Stromal cell of bone marrow (primary cell): ENCODE measurements at regions not wholly inside any gene's neighbourhood (a gene's known extent, or its start where the extent isn't known, plus 50 kb on each side); places are given as distances from the start of the nearest gene placed in this dataset.

Source experiments
- DNase-seq: peaks from one replicate; pipeline ENCODE4 v3.0.0-alpha.2; 2012; ENCODE audit warnings: low read depth

DNA sequence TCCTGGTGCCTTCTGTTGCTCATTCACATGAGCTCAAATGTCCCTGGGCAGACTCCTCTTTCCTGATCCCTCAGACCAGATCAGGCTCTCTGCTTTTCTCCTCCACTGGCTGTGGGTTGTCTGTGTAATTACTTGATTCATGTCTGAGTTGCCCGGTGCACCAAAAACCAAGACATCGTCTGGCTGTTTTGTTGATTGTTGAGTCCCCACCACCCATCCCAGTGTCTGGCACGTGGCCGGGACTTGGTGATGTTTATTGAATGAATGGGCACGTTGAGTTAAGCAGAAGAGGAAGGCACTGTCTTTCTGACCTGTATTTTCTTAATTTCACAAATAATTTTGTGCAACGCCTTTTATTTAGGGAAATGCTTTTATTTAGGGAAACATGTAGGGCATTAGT lies 499.1 kb upstream of the HS6ST1 start:
- no peak for DNase-seq

DNA sequence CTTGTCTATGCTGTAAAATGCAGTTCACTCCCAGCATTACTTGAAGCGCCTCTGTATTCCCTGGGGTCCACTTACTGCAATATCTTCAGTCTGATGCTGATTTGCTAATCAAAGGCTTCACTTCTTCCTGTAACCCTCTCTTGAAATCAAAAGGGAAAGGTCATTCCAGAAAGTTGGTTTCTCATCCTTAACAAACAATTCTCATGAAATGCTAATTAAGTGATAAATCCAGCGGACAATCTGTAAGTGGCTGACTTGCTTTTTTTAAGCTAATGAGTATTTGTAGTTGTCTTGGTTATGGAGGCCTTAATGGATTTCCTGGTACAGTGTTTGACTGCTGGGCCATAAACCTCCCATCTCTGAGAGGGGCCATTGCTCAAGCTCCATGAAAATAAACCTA lies 499.6 kb upstream of the HS6ST1 start:
- no peak for DNase-seq

DNA sequence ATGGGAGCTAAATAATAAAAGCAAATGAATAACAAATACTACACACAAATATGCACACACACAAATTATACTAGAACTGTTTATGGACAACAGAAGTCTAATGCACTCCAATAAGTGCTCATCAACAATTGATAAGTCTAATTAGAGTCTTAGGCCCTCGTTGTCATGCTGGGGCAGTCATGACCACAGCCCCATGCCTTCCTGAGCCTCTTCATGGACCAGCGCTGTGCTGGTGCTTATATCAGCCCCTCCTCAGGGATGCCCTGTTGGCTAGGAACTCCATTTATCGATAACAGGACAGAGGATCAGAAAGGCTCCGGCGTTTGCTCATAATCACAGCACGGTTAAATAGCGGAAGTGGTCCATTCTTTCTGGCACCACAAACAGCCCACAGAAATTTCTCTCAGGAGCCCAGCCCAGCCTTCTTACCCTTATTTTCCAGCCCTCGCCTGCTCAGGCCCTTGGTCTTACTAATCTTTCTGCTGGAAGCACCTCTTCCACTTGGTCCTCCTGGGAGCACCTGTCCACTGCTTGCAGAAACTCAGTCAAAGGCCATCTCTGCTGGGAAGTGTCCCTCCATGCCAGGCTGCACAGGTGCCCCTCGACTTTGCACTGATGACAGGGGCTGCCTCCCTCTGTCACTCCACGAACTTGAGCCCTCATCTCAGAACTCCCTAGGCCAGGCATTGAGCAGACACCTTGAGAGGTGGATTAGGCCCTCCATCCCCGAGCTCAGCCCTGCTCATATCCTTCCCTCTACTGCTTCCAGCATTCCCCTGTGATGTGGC lies 500.2 kb upstream of the HS6ST1 start:
- DNase-seq: no peak

DNA sequence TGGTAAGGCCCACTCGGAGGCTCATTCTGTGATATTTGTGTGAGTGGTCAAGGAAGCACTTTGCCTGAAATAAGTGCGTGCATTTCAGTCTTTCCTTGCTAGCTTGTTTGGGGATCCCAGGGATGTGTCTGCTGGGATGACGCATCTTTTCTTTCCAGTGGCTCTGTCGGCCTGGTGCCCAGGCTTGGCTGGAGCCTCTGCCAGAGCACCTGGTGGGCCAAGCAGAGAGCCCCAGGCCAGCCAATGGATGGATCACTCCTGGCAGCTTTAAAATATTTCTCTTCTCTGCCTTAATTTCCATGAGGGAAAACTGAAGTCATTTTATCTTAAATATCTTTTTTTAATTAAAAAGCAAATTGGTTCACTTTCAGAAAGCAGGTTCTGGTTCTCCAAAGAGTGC lies 501.8 kb upstream of the HS6ST1 start:
- no peak for DNase-seq

DNA sequence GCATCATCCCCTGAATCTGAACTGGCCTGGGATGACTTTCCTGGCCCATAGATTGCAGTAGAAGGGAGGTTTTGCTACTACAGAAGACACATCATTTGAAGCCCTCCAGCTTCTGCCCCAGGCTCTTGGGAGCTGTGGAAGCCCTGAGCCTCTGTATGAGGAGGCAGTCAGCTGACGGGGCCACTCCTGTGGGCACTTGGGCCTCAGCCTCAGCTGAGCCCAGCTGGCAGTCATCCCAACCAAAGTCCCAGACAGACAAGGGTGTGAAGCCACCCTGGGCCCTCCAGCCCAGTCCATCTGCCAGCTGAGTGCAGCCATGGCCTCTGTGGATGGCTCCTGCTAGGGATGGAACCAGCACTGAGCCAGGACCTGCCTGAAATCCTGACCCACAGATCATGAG lies 502.3 kb upstream of the HS6ST1 start:
- DNase-seq: no peak

DNA sequence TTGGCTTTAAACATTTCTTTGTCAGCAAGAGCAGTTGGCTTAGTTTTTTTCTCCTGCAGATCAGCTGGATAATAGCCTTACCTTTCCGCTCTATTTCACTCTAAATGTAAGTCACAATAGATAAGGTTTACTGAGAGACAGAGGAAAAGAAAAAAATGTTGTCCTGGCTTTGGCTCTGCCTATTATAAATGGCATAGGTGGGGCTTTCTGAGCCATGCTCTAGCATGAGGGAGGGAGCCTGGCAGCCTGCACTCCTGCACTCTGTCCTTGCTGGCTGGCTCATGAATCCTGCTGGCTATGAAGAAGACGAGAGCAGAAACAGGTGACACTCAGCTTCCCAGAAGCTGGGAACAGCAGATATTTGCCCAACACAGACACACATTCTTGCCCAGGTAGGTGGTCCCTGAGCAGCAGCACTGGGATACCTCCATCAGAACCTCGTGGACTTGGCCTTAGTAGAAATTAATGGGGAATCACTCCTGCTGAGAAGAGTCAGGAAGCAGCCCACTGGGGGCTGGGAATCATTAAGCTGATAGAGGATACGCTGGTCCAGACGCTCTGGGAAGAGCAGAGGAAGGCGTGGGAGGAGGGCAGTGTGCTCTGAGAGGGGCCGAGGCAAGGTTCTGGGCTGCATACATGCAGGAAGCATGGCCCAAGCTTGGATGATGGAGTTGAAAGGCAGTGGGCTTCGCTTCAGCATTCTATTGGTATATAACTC lies 514.4 kb upstream of the HS6ST1 start:
- DNase-seq: no peak

DNA sequence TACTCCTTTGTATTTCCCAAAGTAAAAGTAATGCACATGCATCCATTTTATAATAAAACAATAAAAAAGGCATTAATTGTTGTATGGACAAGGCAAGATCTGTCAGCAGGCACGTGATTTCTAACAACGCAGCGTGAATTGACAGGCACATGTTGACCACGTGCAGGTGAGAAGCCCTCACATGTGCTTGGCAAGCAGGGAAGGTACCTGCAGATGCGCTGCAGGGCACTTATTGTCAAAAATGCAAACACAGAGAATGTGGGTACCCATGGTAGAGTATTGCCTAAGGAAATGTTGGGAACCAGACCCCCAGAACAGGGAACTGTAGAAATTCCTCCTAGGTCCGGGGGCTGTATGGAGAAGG lies 515.0 kb upstream of the HS6ST1 start:
- no peak for DNase-seq

DNA sequence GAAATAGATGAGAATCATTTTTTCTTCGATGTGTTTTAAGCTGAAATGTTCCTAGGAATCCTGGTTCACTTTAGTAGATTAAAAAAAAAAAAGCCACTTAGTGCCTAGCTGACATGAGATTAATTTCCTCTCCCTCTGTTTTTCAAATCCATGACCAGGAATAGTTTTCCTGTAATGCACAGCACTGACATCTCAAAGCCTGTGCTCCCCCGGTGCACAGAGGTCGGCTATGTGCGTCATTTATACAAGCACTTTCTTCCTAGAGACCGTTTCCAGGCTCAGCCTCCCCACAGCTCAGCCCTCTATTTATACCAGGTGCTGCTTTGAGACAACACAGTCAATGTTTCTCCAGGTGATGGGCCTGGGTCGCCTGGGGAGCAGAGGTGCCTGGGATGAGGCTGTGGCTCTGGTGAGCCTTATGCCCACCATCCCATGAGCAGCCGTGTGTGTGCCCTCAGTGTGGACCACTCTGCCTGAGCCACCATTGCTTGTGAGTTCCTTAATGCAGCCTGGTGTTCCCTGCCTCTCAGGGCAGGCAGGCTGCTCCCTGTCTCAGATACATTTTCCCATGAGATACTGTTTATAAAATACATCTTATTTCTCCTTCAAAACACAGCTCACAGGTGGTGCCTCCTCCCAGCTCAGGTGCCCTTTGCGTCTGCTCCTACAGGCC lies 515.7 kb upstream of the HS6ST1 start:
- no peak for DNase-seq

DNA sequence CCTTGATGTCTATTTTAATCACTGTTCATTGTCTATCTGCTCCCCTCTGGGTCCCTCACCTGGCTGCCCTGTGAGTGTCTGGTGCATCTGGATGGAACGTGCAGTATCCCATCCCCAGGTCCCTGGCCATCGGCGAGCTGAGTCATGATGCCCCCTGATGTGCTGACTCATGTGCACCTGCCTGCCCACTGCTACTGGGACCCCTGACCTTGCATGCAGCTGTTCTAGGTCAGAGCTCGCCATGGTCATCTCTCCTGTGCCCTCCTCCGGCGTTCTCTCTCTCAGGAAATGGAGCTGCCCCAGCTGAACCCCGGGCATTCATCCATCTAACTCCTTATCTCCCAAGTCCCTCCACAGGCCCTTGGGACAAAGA lies 516.2 kb upstream of the HS6ST1 start:
- DNase-seq: no peak

DNA sequence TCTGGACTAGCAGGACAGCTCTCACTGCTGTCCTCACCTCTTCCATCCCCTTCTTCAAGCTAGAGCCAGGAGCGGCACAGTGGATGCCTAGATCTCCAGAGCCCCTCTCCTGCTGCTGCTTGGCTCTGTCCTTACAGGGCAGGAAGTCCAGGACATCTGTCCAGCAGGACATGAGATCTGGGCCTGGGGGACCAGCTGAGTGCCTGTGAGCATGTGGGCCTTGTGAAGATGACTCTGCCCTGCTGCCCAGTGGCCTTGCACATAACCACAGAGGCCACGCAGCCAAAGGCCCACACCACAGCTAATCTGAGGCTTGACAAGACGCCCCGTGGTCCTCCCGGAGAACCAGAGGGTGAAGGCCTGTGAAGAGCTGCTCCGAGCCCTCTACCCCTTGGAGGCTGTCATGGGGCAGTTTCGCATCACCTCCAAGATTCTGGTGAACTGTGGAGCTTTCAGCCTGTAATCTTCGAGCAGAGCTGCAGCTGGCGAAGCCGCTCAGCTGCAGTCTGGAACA lies 516.7 kb upstream of the HS6ST1 start:
- DNase-seq: no peak

DNA sequence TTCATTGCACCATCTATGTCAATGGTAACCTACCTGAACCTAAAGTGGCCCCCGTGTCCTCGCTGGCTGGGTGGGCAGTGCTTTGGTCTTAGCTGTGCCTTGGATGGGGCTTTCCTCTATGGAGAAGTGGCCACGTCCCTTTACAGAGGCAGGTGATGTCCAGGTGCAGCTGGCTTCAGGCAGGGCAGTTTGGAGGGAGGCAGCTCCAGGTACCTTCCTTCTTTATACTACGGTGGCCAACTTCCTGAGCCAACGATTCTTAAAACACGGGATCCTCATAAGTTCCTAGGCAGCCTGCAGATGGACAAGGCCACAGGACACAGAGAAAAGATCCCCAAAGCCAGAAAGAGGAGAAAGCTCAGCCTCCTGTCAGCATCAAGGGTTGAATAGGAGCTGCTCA lies 517.3 kb upstream of the HS6ST1 start:
- no peak for DNase-seq

DNA sequence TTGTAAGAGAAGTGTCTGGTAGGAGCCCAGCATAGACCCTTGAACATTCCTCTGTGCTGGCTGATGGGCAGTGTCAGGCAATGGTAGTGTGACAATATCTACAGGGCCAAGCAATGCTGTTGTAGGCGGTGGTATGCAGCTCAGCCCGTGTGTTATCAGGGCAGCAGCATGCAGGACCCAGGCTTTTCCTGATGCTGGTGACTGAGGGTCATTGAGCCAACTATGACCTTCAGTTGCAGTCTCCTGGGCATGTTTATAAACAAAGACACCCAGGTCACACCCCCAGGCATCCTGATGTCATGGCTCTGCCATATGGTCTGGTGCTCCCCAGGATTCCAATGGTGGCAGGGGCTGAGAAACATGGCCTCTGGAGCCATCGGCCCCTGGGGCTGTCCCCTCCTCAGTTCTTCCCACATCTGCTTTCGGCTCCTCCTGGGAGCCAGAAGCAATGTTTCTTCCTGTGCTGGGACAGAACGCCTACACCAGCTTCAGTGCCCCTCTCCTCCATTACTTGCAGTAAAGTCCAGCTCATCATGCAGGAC lies 518.0 kb upstream of the HS6ST1 start:
- DNase-seq: no peak

DNA sequence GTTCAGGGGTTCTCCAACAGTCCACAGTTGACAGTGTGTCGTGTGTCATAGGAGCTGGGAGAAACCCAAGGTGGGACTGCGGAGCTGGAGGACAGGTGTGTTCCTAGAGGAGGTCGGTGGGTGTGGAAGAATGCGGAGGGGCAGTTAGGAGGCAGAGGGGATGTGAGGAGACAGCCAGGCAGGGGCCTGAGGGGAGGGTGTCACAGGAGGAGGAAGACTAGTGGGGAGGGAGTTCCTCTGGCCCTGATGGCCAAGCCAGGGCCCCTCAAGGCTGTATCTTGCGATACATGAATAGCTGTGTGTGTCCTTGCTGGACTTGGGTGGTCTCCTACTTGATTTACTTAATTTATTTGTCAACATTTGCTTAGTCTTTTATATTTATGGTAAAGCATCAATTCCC lies 519.6 kb upstream of the HS6ST1 start:
- DNase-seq: no peak

DNA sequence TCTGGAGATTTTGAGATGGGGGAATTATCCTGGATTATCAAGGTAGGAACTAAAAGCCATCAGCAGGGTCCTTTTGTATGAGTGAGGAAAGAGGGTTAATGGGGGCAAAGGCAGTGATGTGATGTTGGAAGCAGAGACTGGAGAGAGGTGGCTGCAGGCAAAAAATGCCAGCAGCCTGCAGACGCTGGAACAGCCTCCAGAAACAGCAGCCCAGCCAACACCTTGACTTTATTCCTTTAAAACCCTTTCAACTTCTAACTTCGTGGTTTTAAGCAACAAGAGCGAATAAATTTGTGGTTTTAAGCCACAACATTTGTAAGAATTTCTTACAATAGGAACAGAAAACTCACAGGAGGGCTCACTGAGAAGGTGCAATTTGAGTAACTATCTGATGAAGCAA lies 523.1 kb upstream of the HS6ST1 start:
- no peak for DNase-seq

DNA sequence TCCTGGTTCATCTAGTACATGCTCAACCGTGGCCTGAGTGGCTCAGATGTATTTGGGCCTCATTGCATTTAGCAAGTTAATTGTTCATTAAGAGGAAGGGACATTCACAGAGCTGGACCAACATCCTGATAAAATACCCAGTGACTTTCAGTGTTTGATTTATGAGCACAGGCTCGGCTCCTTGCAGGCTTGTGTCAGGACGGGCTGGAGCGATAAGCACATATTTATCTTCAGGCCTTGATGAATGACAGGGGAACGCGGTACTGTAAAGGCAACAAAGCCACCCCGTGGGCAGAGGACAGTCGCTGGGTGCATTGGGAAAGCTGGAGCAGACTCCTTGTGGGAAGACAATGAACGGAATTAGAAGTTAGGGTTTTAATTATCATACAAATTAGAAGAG lies 548.6 kb upstream of the HS6ST1 start:
- no peak for DNase-seq

DNA sequence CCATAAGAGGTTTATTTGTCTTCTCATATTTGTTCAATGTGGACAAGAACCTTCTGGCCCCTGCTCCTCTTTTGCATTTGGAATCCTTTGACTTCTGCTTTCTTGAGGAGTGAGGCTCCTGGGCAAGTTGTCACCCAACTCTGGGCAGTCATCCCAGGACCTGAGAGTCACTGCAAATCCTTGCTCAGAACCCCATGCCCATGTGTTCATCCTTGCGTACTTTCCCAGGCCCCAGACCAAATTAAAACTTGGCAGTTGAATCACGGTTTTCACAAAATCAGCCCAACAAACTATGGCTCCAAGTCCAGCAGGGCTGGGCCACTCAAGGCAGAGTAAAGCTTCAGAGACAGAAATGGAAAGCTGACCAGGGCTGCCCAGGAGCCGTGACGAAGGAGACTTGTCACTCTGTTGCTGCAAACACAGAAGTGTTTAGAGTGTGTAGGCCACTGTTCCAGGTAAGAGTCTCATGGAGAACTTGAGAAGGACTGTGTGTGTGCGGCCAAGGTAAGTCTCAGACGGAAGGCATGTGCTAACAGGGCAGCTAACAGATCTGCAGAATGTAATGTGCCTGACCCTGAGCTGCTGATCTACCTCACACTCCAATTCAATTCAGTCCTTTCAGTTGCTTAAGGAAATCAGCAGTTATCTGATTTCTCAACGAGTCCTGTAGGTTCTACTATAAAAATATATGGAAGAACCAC lies 549.4 kb upstream of the HS6ST1 start:
- no peak for DNase-seq

DNA sequence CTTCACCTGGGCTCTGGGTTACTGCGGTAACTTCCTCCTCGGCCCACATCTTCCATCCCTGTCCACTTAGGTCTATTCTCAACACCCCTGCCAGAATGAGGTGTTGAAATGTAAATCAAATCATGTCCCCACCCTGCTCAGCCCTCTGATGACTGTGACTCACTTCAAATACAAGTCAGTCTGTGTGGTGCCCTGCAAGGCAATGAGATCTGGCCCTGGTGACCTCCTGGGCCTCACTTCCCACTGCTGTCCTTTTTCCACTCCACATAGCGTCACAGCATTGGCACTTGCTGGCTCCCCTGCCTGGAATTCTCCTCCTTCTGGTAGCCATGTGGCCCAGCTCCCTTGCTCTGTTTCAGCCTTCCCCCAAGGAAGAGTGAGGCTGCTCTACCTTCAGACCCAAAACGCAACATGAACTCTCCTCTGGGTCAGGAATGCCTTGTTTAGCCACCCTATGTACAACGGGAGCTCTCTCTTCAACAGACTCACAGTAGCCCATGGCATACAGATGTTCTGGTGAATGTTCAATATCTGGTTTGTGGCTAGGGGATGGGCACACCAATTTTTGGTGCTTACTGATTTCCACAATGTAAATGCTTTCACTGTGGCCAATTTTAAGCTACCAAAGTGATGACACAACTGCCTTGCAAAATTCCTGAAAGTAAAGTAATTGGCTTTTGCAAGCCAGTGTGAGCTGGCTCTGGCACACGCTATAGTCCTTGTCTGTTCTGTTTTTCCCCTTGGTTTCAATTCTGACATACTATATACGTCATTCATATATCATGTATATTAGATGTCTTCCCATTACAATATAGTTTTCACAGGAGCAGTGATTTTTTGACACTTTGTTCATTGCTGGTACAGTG lies 550.3 kb upstream of the HS6ST1 start:
- peak; percentile 19 for DNase-seq

DNA sequence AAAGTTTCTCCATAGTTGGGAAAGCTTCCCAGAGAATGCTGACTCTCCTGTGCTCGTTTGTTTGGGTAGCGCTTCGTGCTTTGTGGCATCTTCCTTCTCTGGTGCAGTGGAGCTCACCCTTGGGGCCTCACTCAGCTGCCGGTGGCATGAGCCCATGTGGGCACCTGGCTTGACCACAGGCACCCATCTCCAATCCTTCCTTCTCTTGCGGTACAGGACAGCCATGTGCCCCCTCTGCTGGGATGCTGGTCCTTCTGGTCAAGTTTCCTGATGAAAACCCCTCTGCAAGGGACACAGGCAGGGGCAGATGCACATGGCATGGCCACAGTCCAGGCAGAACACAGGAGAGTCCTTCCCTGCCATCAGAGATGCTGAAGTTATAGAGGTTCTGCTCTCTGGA lies 555.9 kb upstream of the HS6ST1 start:
- no peak for DNase-seq

DNA sequence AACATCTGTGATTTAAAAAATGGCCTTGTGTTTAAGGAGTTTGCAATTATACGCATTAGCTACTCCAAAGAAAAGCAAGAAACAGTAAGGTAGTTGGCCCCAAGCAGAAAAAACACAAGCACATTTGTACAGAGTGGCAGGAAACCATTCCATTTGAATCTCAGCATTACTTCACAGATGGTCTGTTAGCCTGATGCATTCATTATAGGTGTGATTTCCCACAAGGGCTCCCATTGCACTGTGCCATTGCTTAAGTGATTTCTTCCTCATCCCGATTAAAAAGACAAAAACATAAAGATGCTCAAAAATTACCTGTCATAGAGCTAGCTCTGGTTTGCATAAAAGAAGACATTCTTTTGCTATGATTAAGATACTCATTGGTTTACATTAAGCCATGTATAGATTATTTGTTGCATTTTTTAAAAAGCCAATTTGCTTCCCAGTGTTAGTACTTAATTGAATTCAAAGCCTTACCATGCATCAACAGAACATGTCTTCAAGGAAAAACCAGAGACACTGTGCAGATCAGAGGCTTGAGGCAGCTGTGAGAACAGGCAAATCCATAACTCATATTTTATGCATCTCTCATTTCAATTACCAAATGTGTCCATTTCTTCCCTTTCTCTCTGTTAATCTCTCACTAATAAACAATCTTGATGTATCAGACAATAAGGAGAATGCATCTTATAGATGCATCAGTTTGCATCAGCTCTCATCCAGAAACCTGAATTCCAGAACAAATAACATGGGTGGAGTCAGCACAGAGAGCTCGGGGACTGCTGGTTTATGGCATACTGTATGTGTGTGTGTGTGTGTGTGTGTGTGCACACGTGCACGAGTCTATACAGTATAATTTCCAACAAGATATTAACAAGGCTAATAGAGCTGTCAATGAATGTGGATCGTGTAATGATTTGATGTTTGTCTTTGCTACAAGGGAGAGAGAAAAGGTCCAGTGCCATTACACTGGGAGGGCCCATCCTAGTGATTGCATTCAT lies 558.6 kb upstream of the HS6ST1 start:
- DNase-seq: no peak

DNA sequence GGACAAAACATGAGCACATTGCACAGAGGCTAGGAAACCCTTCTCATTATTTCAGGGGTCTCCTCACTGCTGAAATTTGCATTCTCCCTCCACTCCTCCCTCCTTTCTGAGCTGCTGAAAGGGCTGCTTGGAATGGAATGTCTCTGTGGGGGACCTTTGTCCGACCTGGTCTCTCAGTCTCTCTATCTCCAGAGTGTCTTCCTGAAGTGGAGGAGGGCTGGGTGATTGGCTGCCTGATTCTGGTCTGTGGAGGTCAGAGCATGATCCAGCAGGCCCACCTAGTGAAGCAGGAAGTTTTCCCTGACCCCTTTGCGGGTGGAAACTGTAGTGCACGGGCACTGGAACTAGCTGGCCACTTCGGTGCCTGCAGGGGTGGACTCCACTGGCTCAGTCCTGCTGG lies 560.5 kb upstream of the HS6ST1 start:
- DNase-seq: no peak
